WTC11 (cell line): ENCODE measurements at regions not wholly inside any gene's neighbourhood (a gene's known extent, or its start where the extent isn't known, plus 50 kb on each side); places are given as distances from the start of the nearest gene placed in this dataset.

ENCODE experiments used
- CTCF ChIP-seq: fragments of 200-600 bp; IDR thresholded peaks from 2 replicates; pipeline ENCODE4 v1.8.0; 2022; ENCODE audit warnings: antibody characterized with exemption
- E2F1 ChIP-seq: sonication (generic); formaldehyde crosslinking; IDR thresholded peaks from 2 replicates; pipeline ENCODE4 v1.8.0; 2022; ENCODE audit warnings: mild to moderate bottlenecking, missing genetic modification reagents
- E2F4 ChIP-seq: sonication (generic); formaldehyde crosslinking; IDR thresholded peaks from 2 replicates; pipeline ENCODE4 v1.8.1; 2022; ENCODE audit warnings: low read depth, mild to moderate bottlenecking, moderate library complexity, missing genetic modification reagents, borderline replicate concordance
- E2F5 ChIP-seq: sonication (generic); formaldehyde crosslinking; IDR thresholded peaks from 2 replicates; pipeline ENCODE4 v1.8.1; 2022; ENCODE audit warnings: mild to moderate bottlenecking, moderate library complexity, missing genetic modification reagents
- EMX1 ChIP-seq: fragments of 250-450 bp; sonication (Bioruptor Pico); IDR thresholded peaks from 2 replicates; pipeline ENCODE4 v1.8.0; 2021; ENCODE audit warnings: mild to moderate bottlenecking
- FOXJ3 ChIP-seq: sonication (generic); formaldehyde crosslinking; IDR thresholded peaks from 2 replicates; pipeline ENCODE4 v1.9.0; 2021; ENCODE audit warnings: missing genetic modification reagents, mild to moderate bottlenecking, borderline replicate concordance
- HMGXB4 ChIP-seq: sonication (generic); formaldehyde crosslinking; IDR thresholded peaks from 2 replicates; pipeline ENCODE4 v1.8.1; 2023; ENCODE audit warnings: mild to moderate bottlenecking, moderate library complexity, missing genetic modification reagents
- MAX ChIP-seq: sonication (generic); formaldehyde crosslinking; IDR thresholded peaks from 2 replicates; pipeline ENCODE4 v1.8.0; 2022; ENCODE audit warnings: mild to moderate bottlenecking, missing genetic modification reagents
- MYBL2 ChIP-seq: sonication (generic); formaldehyde crosslinking; IDR thresholded peaks from 2 replicates; pipeline ENCODE4 v1.8.1; 2023; ENCODE audit warnings: mild to moderate bottlenecking, moderate library complexity, missing genetic modification reagents
- NFYB ChIP-seq: sonication (generic); formaldehyde crosslinking; conservative IDR thresholded peaks from 2 replicates; pipeline ENCODE4 v1.8.0; 2022; ENCODE audit warnings: low read depth, missing genetic modification reagents
- NR2C2 ChIP-seq: sonication (generic); formaldehyde crosslinking; IDR thresholded peaks from 2 replicates; pipeline ENCODE4 v1.8.0; 2022; ENCODE audit warnings: mild to moderate bottlenecking, missing genetic modification reagents
- TCF7 ChIP-seq: sonication (generic); formaldehyde crosslinking; IDR thresholded peaks from 2 replicates; pipeline ENCODE4 v1.8.0; 2022; ENCODE audit warnings: mild to moderate bottlenecking, low read depth, missing genetic modification reagents, moderate library complexity
- USF2 ChIP-seq: sonication (generic); formaldehyde crosslinking; IDR thresholded peaks from 2 replicates; pipeline ENCODE4 v1.8.1; 2023; ENCODE audit warnings: mild to moderate bottlenecking, missing genetic modification reagents, moderate library complexity
- ZNF281 ChIP-seq: sonication (generic); formaldehyde crosslinking; IDR thresholded peaks from 2 replicates; pipeline ENCODE4 v1.8.0; 2023; ENCODE audit warnings: mild to moderate bottlenecking, missing genetic modification reagents

- TF ChIP-seq NR2C2 (CRISPR knock-in tag), result no peak
- TF ChIP-seq CTCF, result no peak
- no peak for TF ChIP-seq HMGXB4 (CRISPR knock-in tag)
- no peak for TF ChIP-seq MYBL2 (CRISPR knock-in tag)
- TF ChIP-seq FOXJ3 (CRISPR knock-in tag), result no peak
- TF ChIP-seq NFYB (CRISPR knock-in tag), result no peak
- no peak for TF ChIP-seq E2F1 (CRISPR knock-in tag)
- TF ChIP-seq ZNF281, result no peak
- TF ChIP-seq MAX (CRISPR knock-in tag), result no peak
- no peak for TF ChIP-seq E2F4 (CRISPR knock-in tag)
- TF ChIP-seq USF2 (CRISPR knock-in tag), result no peak
- TF ChIP-seq EMX1 (CRISPR knock-in tag), result no peak
- no peak for TF ChIP-seq TCF7 (CRISPR knock-in tag)
- no peak for TF ChIP-seq E2F5 (CRISPR knock-in tag)
These were observed 67.3 kb upstream of the SPATS2L start for GRCh38 chr2:200239216-200239615.
